OCI-LY1 (cell line): ENCODE measurements at regions not wholly inside any gene's neighbourhood (a gene's known extent, or its start where the extent isn't known, plus 50 kb on each side); places are given as distances from the start of the nearest gene placed in this dataset.

Experiments used
- CTCF ChIP-seq: fragments of 200-600 bp; sonication (generic), shearing (Covaris generic); IDR thresholded peaks from 2 replicates; pipeline ENCODE4 v1.5.1; 2017; ENCODE audit warnings: mild to moderate bottlenecking, antibody characterized with exemption, low read length, moderate library complexity, mixed read lengths
- EZH2 ChIP-seq: fragments of 200-600 bp; sonication (generic), shearing (Covaris generic); IDR thresholded peaks from 2 replicates; pipeline ENCODE4 v1.8.0; 2017; ENCODE audit warnings: borderline replicate concordance, mixed run types, mild to moderate bottlenecking, antibody characterized with exemption, low read length, moderate library complexity, mixed read lengths

- TF ChIP-seq CTCF: no peak
- TF ChIP-seq EZH2: no peak
Measured at GRCh38 chr20:52684905-52685304, 287.3 kb upstream of the TSHZ2 start.
